Ascending aorta (tissue), 2 donors: ENCODE measurements at regions not wholly inside any gene's neighbourhood (a gene's known extent, or its start where the extent isn't known, plus 50 kb on each side); places are given as distances from the start of the nearest gene placed in this dataset.

Experiments
- DNase-seq, 2 donors: peaks; one replicate each; pipeline ENCODE4 v3.0.0-alpha.2; 2019; ENCODE audit warnings: low spot score in 2 of 2
- H3K27ac ChIP-seq, 2 donors: fragments of 200-600 bp; sonication (generic); one replicate each; pipeline ENCODE4 v1.5.1; 2016 to 2017; ENCODE audit warnings: mild to moderate bottlenecking in 1 of 2
- H3K27me3 ChIP-seq: fragments of 200-600 bp; sonication (generic); one replicate; pipeline ENCODE4 v1.5.1; 2017
- H3K36me3 ChIP-seq, 2 donors: fragments of 200-600 bp; sonication (generic); one replicate each; pipeline ENCODE4 v1.5.1; 2016
- H3K4me1 ChIP-seq, 2 donors: fragments of 200-600 bp; sonication (generic); one replicate each; pipeline ENCODE4 v1.5.1; 2016 to 2017; ENCODE audit warnings: mild to moderate bottlenecking in 1 of 2
- H3K4me3 ChIP-seq, 2 donors: fragments of 200-600 bp; sonication (generic); one replicate each; pipeline ENCODE4 v1.5.1; 2016 to 2017; ENCODE audit warnings: mild to moderate bottlenecking in 1 of 2
- H3K9me3 ChIP-seq, 2 donors: fragments of 200-600 bp; sonication (generic); one replicate each; pipeline ENCODE4 v1.5.1; 2016
- CTCF ChIP-seq, 3 experiments: fragments of 200-600 bp in 2 of 3; fragments of 450-650 bp in 1 of 3; sonication (generic) in 2 of 3; IDR thresholded peaks; one replicate each; pipeline ENCODE4 v1.5.1; 2016 to 2019; ENCODE audit warnings: antibody characterized with exemption in 3 of 3, mild to moderate bottlenecking in 1 of 3, moderate library complexity in 1 of 3
- intact Hi-C: fragments of 100-400 bp; cut with DNase I; formaldehyde crosslinking; loops from one replicate; pipeline ENCODE4 v1.15.1; 2023

- Histone ChIP-seq H3K36me3 (no peaks in the 10 kb centered on the region), H3K4me3 (no peak overlapping the region), H3K27me3 (no peaks in the 10 kb centered on the region), H3K27ac (no peak overlapping the region), H3K4me1 (no peaks in the 10 kb centered on the region), H3K9me3 (no peaks in the 10 kb centered on the region)
- no peak for DNase-seq
- intact Hi-C loops = no loop called here
- no peak for TF ChIP-seq CTCF (IDR thresholded peaks at IDR 0.05)
Observed at GRCh38 chr7:28293527-28293835, 112.9 kb upstream of the JAZF1 start.

GRCh38 chr7:28296571-28297483 is 115.5 kb upstream of the CREB5 start:
- H3K9me3 ChIP-seq = no peaks in the 10 kb centered on the region
- intact Hi-C loops = no loop called here
- no peak overlapping the region for H3K4me3 ChIP-seq
- TF ChIP-seq CTCF (IDR thresholded peaks at IDR 0.05) = peak in 1 of 3 experiments; percentile 22
- no peaks in the 10 kb centered on the region for H3K36me3 ChIP-seq
- no peak overlapping the region for H3K27ac ChIP-seq
- H3K4me1 ChIP-seq = no peaks in the 10 kb centered on the region
- no peak for DNase-seq
- H3K27me3 ChIP-seq = no peaks in the 10 kb centered on the region

- intact Hi-C loops = loop anchor here (2.0 kb wide), 1 partner anchor 557 kb away; no protein-coding TSS in a partner anchor
Observed at GRCh38 chr7:28297801-28298459, 114.4 kb upstream of the CREB5 start.

GRCh38 chr7:28298870-28299518 is 113.3 kb upstream of the CREB5 start:
- Histone ChIP-seq H3K9me3 (no peaks in the 10 kb centered on the region), H3K4me3 (no peak overlapping the region), H3K27ac (no peak overlapping the region), H3K4me1 (no peaks in the 10 kb centered on the region), H3K36me3 (no peaks in the 10 kb centered on the region), H3K27me3 (no peaks in the 10 kb centered on the region)
- intact Hi-C loops = loop anchor here (2.0 kb wide), 1 partner anchor 556 kb away; no protein-coding TSS in a partner anchor
- TF ChIP-seq CTCF (IDR thresholded peaks at IDR 0.05) = peak in 2 of 3 experiments; percentile 36 to 40
- no peak for DNase-seq

More at GRCh38 chr7:28297801-28298459, 114.4 kb upstream of the CREB5 start:
- no peak for TF ChIP-seq CTCF (IDR thresholded peaks at IDR 0.05)
- H3K27ac ChIP-seq = no peak overlapping the region
- no peak overlapping the region for H3K4me3 ChIP-seq
- no peak for DNase-seq
- H3K9me3 ChIP-seq = no peaks in the 10 kb centered on the region
- no peaks in the 10 kb centered on the region for H3K27me3 ChIP-seq
- no peaks in the 10 kb centered on the region for H3K36me3 ChIP-seq
- no peaks in the 10 kb centered on the region for H3K4me1 ChIP-seq

GRCh38 chr7:28299556-28299955 is 112.8 kb upstream of the CREB5 start:
- Histone ChIP-seq H3K4me3 (no peak overlapping the region), H3K27ac (no peak overlapping the region), H3K9me3 (no peaks in the 10 kb centered on the region), H3K4me1 (no peaks in the 10 kb centered on the region), H3K27me3 (no peaks in the 10 kb centered on the region), H3K36me3 (no peaks in the 10 kb centered on the region)
- intact Hi-C loops = loop anchor here (2.0 kb wide), 1 partner anchor 555 kb away; no protein-coding TSS in a partner anchor
- TF ChIP-seq CTCF (IDR thresholded peaks at IDR 0.05) = no peak
- no peak for DNase-seq
